Activated T-cell treated with anti-CD3 and anti-CD28 coated beads, Interleukin-2, amount 50 U/mL, for 72 hours (primary cell): ENCODE measurements at regions not wholly inside any gene's neighbourhood (a gene's known extent, or its start where the extent isn't known, plus 50 kb on each side); places are given as distances from the start of the nearest gene placed in this dataset.
"Not testable (repeated sequence)": the region's sequence is repeated elsewhere in the genome, so short reads cannot be mapped to it uniquely, and the experiment has no call there.

Experiments
- ATAC-seq, 2 donors: fragments of 150-1000 bp; cut with Tn5 transposase; replicated peaks in 1 of 2; 2 replicates each; pipeline ENCODE4 v1.10.0; 2021; ENCODE audit warnings: moderate library complexity in 2 of 2, mild to moderate bottlenecking in 1 of 2
- DNase-seq, 2 donors: peaks; one replicate each; pipeline ENCODE4 v3.0.0; 2021 to 2022; ENCODE audit warnings: mixed read lengths in 1 of 2
- H3K27ac Mint-ChIP-seq: one replicate; pipeline ENCODE4 v1.8.0; 2022; ENCODE audit warnings: mild to moderate bottlenecking, moderate library complexity, mixed read lengths
- H3K27me3 Mint-ChIP-seq: one replicate; pipeline ENCODE4 v1.8.0; 2022; ENCODE audit warnings: low read depth, mixed read lengths
- H3K36me3 Mint-ChIP-seq, 2 donors: one replicate each; pipeline ENCODE4 v1.8.0; 2022; ENCODE audit warnings: mixed read lengths in 2 of 2, mild to moderate bottlenecking in 1 of 2; ENCODE audit not compliant: insufficient read depth in 2 of 2
- H3K4me1 Mint-ChIP-seq: one replicate; pipeline ENCODE4 v1.8.0; 2022; ENCODE audit warnings: low read depth, mixed read lengths
- H3K4me3 Mint-ChIP-seq, 2 donors: one replicate each; pipeline ENCODE4 v1.8.0; 2022; ENCODE audit warnings: mild to moderate bottlenecking in 2 of 2, mixed read lengths in 2 of 2, moderate library complexity in 2 of 2
- H3K9me3 Mint-ChIP-seq, 2 donors: one replicate each; pipeline ENCODE4 v1.8.0; 2022; ENCODE audit warnings: mixed read lengths in 2 of 2

DNA sequence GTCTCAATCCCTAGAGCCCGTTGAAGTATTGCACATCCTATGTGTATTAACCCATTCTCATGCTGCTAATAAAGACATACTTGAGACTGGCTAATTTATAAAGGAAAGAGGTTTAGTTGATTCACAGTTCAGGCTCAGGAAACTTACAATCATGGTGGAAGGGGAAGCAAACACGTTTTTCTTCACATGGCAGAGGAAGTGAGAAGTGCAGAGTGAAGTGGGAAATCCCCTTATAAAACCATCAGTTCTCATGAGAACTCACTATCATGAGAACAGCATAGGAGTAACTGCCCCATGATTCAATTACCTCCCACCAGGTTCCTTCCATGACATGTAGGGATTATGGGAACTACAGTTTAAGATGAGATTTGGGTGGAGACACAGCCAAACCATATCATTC lies 195.3 kb downstream of the TMEM200A start:
- H3K4me1 Mint-ChIP-seq: peaks cover 36% of the 10 kb centered on the region
- not testable (repeated sequence) for H3K27me3 Mint-ChIP-seq, H3K27ac Mint-ChIP-seq, H3K4me3 Mint-ChIP-seq, ATAC-seq, DNase-seq, H3K36me3 Mint-ChIP-seq, H3K9me3 Mint-ChIP-seq

- Mint-ChIP-seq H3K4me1 (peaks cover 26% of the 10 kb centered on the region), H3K36me3 (peaks cover 0 to 2% of the 10 kb centered on the region in 2 donors), H3K27me3 (no peaks in the 10 kb centered on the region), H3K4me3 (no peak overlapping the region), H3K9me3 (peaks cover 7 to 8% of the 10 kb centered on the region in 2 donors), H3K27ac (no peak overlapping the region)
- DNase-seq (no peak), ATAC-seq (no peak)
These were observed 199.9 kb downstream of the TMEM200A start for GRCh38 chr6:130565696-130566095.

GRCh38 chr6:130574146-130574545 lies 208.3 kb downstream of the TMEM200A start:
- H3K36me3 Mint-ChIP-seq: peaks cover 2% of the 10 kb centered on the region in 2 donors
- ATAC-seq: no peak
- no peaks in the 10 kb centered on the region for H3K27me3 Mint-ChIP-seq
- no peak for DNase-seq
- no peak overlapping the region for H3K27ac Mint-ChIP-seq
- no peak overlapping the region for H3K4me3 Mint-ChIP-seq
- H3K4me1 Mint-ChIP-seq: peaks cover 35% of the 10 kb centered on the region
- peaks cover 2 to 5% of the 10 kb centered on the region in 2 donors for H3K9me3 Mint-ChIP-seq

GRCh38 chr6:130575557-130575956 lies 209.7 kb downstream of the TMEM200A start:
- DNase-seq (no peak), ATAC-seq (no peak)
- Mint-ChIP-seq H3K4me1 (peaks cover 35% of the 10 kb centered on the region), H3K27ac (peak overlapping the region; percentile 2), H3K9me3 (peaks cover 0 to 5% of the 10 kb centered on the region in 2 donors), H3K27me3 (no peaks in the 10 kb centered on the region), H3K36me3 (peaks cover 2% of the 10 kb centered on the region in 2 donors), H3K4me3 (peak overlapping the region; percentile 50 to 73)

- peak; percentile 97 to 99 for ATAC-seq
- Mint-ChIP-seq H3K27ac (no peak overlapping the region), H3K9me3 (peaks cover 0 to 5% of the 10 kb centered on the region in 2 donors), H3K4me3 (peak overlapping the region; percentile 50 to 73), H3K4me1 (peaks cover 35% of the 10 kb centered on the region), H3K27me3 (no peaks in the 10 kb centered on the region), H3K36me3 (peaks cover 2% of the 10 kb centered on the region in 2 donors)
- DNase-seq: peak; percentile 60 to 63
These were observed 210.2 kb downstream of the TMEM200A start for GRCh38 chr6:130575971-130576370.

GRCh38 chr6:130577178-130577919 lies 211.5 kb downstream of the TMEM200A start:
- Mint-ChIP-seq H3K4me1 (peaks cover 35% of the 10 kb centered on the region), H3K27ac (no peak overlapping the region), H3K9me3 (peaks cover 0 to 2% of the 10 kb centered on the region in 2 donors), H3K36me3 (no peaks in the 10 kb centered on the region), H3K4me3 (peak overlapping the region; percentile 12 to 64), H3K27me3 (no peaks in the 10 kb centered on the region)
- ATAC-seq (no peak), DNase-seq (no peak)

GRCh38 chr6:130578713-130579112 lies 212.9 kb downstream of the TMEM200A start:
- DNase-seq (no peak), ATAC-seq (no peak)
- H3K36me3 Mint-ChIP-seq: no peaks in the 10 kb centered on the region
- peaks cover 35% of the 10 kb centered on the region for H3K4me1 Mint-ChIP-seq
- no peak overlapping the region for H3K4me3 Mint-ChIP-seq
- H3K27ac Mint-ChIP-seq: no peak overlapping the region
- H3K27me3 Mint-ChIP-seq: no peaks in the 10 kb centered on the region
- peaks cover 0 to 2% of the 10 kb centered on the region in 2 donors for H3K9me3 Mint-ChIP-seq

DNA sequence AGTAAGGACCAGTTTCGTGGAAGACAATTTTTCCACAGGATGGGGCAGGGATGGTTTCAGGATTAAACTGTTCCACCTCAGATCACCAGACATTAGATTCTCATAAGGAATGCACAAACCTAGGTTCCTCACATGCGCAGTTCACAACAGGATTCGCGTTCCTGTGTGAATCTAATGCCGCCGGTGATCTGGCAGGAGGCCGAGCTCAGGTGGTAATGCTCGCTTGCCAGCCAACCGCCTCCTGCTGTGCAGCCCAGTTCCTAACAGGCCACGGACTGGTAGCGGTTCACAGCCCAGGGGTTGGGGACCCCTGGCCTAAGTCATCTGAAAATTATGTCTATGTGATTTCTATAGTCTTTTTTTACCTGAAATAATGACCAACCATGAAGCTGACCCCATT lies 217.5 kb downstream of the TMEM200A start:
- no peaks in the 10 kb centered on the region for H3K27me3 Mint-ChIP-seq
- H3K4me3 Mint-ChIP-seq: no peak overlapping the region

GRCh38 chr6:130585587-130585986 lies 219.8 kb downstream of the TMEM200A start:
- DNase-seq: no peak
- no peak overlapping the region for H3K27ac Mint-ChIP-seq
- no peaks in the 10 kb centered on the region for H3K36me3 Mint-ChIP-seq
- no peaks in the 10 kb centered on the region for H3K9me3 Mint-ChIP-seq
- H3K4me3 Mint-ChIP-seq: no peak overlapping the region
- H3K4me1 Mint-ChIP-seq: peaks cover 24% of the 10 kb centered on the region
- H3K27me3 Mint-ChIP-seq: no peaks in the 10 kb centered on the region
- peak; percentile 30 to 40 for ATAC-seq

More for the DNA sequence above, 217.5 kb downstream of the TMEM200A start:
- Mint-ChIP-seq H3K27ac (no peak overlapping the region), H3K36me3 (no peaks in the 10 kb centered on the region), H3K9me3 (no peaks in the 10 kb centered on the region), H3K4me1 (peaks cover 26% of the 10 kb centered on the region)
- ATAC-seq (no peak), DNase-seq (no peak)

DNA sequence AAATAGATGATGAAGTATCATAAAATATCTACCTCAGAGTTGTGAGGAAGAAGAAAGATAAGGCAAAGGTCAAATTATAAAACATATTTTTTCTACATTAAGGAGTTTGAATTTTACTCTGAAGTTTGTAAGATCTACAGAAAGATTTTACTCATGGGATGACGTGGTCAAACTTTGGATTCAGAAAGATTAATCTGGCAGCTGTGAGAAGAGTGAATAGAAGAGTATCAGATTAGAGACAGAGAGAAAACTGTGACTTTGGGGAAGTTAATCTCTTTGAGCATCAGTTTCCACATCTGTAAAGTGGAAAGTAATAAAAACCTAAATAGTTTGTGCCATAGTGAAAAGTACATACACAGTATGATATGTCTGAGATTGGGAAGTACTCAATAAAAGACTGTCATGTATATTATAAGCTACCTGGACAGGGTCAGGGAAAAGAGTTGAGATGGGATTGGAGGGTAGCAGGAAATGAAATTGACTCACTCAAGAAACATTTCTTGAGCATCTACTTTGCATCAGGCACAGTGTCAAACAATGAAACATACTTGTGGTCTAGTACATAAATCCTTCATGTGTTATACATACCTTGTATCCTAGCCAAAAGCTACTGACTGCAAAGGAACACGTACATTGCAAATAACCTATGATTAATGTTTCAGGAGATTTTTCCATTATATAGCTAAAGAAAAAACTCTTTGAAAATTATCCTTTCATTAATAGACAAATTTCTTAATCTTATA lies 222.1 kb downstream of the TMEM200A start:
- Mint-ChIP-seq H3K27ac (no peak overlapping the region), H3K4me3 (no peak overlapping the region), H3K36me3 (peaks cover 9 to 10% of the 10 kb centered on the region in 2 donors), H3K4me1 (peaks cover 34% of the 10 kb centered on the region), H3K27me3 (no peaks in the 10 kb centered on the region), H3K9me3 (peaks cover 6 to 11% of the 10 kb centered on the region in 2 donors)
- ATAC-seq: no peak
- no peak for DNase-seq

DNA sequence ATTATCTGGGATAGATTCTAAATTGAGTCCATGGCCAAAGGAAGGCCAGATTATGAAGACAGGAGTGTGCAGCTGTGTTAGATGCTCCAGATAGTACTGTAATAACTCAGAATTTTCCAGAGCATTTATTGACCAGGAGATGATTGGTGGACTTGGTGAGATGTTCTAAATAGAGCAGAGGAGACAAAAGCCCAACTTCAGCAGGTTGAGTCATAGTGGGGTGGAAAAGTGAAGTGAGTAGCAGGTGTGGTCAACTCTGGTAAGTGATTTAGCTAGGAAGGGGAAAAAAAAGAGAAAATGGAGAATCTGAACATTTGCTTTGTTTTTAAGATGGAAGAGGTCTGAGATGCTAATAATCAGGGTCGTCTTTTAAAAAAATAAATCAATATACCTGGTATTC lies 227.4 kb downstream of the TMEM200A start:
- peaks cover 9 to 10% of the 10 kb centered on the region in 2 donors for H3K36me3 Mint-ChIP-seq
- H3K9me3 Mint-ChIP-seq: peaks cover 6 to 11% of the 10 kb centered on the region in 2 donors
- H3K4me1 Mint-ChIP-seq: peaks cover 22% of the 10 kb centered on the region
- DNase-seq (no peak), ATAC-seq (peak in 1 of 2 donors; percentile 46)
- H3K4me3 Mint-ChIP-seq: no peak overlapping the region
- H3K27me3 Mint-ChIP-seq: no peaks in the 10 kb centered on the region
- no peak overlapping the region for H3K27ac Mint-ChIP-seq

GRCh38 chr6:130593948-130594347 lies 228.1 kb downstream of the TMEM200A start:
- Mint-ChIP-seq H3K4me3 (no peak overlapping the region), H3K27ac (no peak overlapping the region), H3K27me3 (no peaks in the 10 kb centered on the region), H3K9me3 (peaks cover 6 to 11% of the 10 kb centered on the region in 2 donors), H3K36me3 (peaks cover 9 to 10% of the 10 kb centered on the region in 2 donors), H3K4me1 (peaks cover 22% of the 10 kb centered on the region)
- ATAC-seq: no peak
- DNase-seq: no peak
